NT2/D1 (cell line): ENCODE measurements at regions not wholly inside any gene's neighbourhood (a gene's known extent, or its start where the extent isn't known, plus 50 kb on each side); places are given as distances from the start of the nearest gene placed in this dataset.

Source experiments
- DNase-seq: peaks from one replicate; pipeline ENCODE4 v3.0.0-alpha.2; 2011; ENCODE audit warnings: low read depth, low spot score
- H3K27me3 ChIP-seq: 2 replicates; pipeline ENCODE4 v1.6.0; 2011; ENCODE audit warnings: mild to moderate bottlenecking; ENCODE audit not compliant: insufficient read length, insufficient read depth
- H3K36me3 ChIP-seq: 2 replicates; pipeline ENCODE4 v1.6.1; 2011; ENCODE audit warnings: mild to moderate bottlenecking, low read length, mixed read lengths; ENCODE audit not compliant: insufficient read depth, insufficient read length
- H3K4me1 ChIP-seq: 2 replicates; pipeline ENCODE4 v1.5.1; 2011; ENCODE audit not compliant: insufficient read depth, insufficient read length
- H3K4me3 ChIP-seq: 2 replicates; pipeline ENCODE4 v1.5.1; 2011; ENCODE audit warnings: low read depth; ENCODE audit not compliant: insufficient read length
- H3K9ac ChIP-seq: 2 replicates; pipeline ENCODE4 v1.6.0; 2011; ENCODE audit warnings: low read depth; ENCODE audit not compliant: insufficient read length
- H3K9me3 ChIP-seq: 2 replicates; pipeline ENCODE4 v1.5.1; 2011; ENCODE audit warnings: mild to moderate bottlenecking, low read length; ENCODE audit not compliant: insufficient read depth
- SUZ12 ChIP-seq: IDR thresholded peaks from 2 replicates; pipeline ENCODE4 v1.6.1; 2011; ENCODE audit not compliant: insufficient read length, insufficient read depth; ENCODE audit errors: extremely low read depth
- YY1 ChIP-seq: IDR thresholded peaks from 2 replicates; pipeline ENCODE4 v1.6.1; 2011; ENCODE audit not compliant: insufficient read length, insufficient read depth
- ZNF274 ChIP-seq: IDR thresholded peaks from 2 replicates; pipeline ENCODE4 v1.6.1; 2011; ENCODE audit warnings: mild to moderate bottlenecking, low read depth, low read length

DNA sequence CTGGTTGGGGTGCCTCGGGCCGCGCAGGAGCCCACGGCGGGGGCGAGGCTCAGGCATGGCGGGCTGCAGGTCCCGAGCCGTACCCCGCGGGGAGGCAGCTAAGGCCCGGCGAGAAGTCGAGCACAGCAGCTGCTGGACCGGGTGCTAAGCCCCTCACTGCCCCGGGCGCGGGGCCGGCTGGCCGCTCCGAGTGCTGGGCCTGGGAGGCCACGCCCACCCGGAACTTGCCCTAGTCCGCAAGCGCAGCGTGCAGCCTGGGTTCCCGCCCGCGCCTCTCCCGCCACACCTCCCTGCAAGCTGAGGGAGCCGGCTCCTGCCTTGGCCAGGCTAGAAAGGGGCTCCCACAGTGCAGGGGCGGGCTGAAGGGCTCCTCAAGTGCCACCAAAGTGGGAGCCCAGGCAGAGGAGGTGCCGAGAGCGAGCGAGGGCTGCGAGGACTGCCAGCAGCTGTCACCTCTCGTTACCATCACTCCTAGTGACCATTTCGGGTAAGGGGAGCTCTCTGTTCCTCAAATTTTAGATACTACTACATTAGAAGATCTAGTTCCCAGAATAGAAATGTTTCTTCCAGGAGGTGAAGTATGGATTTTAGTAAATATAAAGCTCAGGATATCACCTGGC, 417.0 kb upstream of the AGTR1 start:
- no peaks in the 10 kb centered on the region for H3K27me3 ChIP-seq
- DNase-seq = no peak
- no peak overlapping the region for H3K9ac ChIP-seq
- H3K9me3 ChIP-seq = no peaks in the 10 kb centered on the region
- H3K36me3 ChIP-seq = no peaks in the 10 kb centered on the region
- TF ChIP-seq ZNF274 (no peak), SUZ12 (no peak), YY1 (no peak)
- no peak overlapping the region for H3K4me3 ChIP-seq
- no peaks in the 10 kb centered on the region for H3K4me1 ChIP-seq

DNA sequence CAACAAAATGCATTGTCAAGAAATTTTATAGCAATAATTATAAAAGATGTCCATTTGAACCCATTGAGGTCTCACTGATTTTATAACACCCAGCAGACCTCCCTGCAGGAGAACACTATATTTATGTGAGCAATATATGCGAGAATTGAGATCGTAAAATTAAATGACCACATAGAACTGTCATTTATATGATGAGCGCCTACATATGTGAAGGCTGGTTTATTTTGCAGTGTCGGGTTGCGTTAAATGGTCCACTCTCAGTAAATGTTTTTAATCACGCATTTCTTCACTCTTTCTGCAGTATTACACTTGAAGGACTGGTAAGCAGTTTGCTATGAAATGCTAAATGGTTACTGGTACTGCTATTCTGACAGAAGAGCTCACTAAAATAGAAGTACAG, 408.5 kb upstream of the AGTR1 start:
- no peak for DNase-seq
- Histone ChIP-seq H3K4me3 (no peak overlapping the region), H3K9ac (no peak overlapping the region), H3K9me3 (no peaks in the 10 kb centered on the region), H3K36me3 (no peaks in the 10 kb centered on the region), H3K4me1 (no peaks in the 10 kb centered on the region), H3K27me3 (no peaks in the 10 kb centered on the region)
- no peak for TF ChIP-seq SUZ12
- no peak for TF ChIP-seq YY1

DNA sequence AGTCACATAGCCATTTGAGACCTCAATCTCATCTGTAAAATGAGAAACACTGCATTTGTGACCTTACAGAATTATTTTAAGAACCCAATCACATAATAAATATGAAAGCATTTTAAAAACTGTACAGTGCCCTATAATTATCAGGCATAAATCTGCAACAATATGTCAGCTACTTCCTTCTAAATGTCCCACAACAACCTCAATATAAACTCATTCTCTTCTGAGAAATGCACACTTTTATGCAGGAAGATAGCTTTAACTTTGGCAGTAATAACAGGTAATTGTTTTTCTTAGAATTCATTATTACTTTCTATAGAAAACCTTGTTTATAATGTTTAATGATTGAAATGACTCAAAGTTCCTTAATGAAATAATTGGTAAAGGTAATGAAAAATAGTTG, 400.7 kb upstream of the AGTR1 start:
- H3K9ac ChIP-seq = no peak overlapping the region

DNA sequence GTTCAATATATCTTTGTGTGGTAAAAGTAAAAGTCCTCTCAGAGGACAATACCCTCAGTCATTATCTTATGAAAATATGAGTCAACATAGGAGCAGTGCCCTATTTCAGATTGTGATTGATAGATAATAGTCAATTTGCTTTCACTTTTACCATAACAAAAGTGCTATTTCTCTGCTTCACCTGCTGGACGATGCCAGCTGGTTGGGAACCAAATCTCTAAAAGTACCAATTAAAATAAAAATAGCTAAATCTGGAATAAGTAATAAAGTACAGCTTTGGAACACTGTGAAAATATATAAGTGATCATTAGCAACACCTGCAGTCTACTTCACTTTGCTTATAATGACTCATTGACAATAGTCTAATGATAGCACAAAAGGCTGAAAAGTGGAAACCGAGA, 390.3 kb upstream of the AGTR1 start:
- Histone ChIP-seq H3K4me1 (no peaks in the 10 kb centered on the region), H3K9me3 (no peaks in the 10 kb centered on the region), H3K36me3 (no peaks in the 10 kb centered on the region), H3K4me3 (no peak overlapping the region), H3K27me3 (no peaks in the 10 kb centered on the region), H3K9ac (no peak overlapping the region)
- DNase-seq = no peak
- TF ChIP-seq SUZ12 (no peak), YY1 (no peak), ZNF274 (no peak)

More for the DNA sequence above, 400.7 kb upstream of the AGTR1 start:
- Histone ChIP-seq H3K4me1 (no peaks in the 10 kb centered on the region), H3K4me3 (no peak overlapping the region), H3K36me3 (no peaks in the 10 kb centered on the region), H3K27me3 (no peaks in the 10 kb centered on the region), H3K9me3 (no peaks in the 10 kb centered on the region)
- TF ChIP-seq ZNF274 = no peak
- no peak for TF ChIP-seq SUZ12
- DNase-seq = no peak

DNA sequence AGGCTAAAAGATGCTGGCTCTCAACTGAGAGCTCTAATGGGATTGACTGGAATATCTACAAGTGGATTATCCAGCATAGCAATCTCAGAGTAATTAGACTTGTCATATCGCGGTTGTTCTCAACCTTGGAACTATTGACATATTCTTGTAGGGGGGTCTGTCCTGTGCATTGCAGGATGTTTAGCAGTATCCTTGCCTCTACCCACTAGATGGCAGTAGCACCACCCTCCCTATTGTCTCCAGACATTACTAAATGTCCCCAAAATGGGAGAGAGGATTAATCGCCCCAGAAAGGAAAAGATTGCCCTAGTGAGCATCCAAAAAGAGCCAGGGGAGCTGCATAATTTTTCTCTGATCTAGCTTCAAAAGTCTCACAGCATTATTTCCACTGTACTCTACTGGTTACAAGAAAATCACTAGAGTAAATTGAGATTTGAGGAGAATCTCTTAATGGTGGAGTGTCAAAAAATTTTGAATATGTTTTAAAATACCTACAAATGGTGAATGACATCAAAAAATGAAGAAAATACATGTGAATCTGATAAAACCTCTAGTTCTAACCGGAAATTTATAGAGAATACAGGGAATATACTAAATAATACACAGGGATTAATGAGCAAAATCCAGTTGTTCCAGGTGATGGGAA, 388.2 kb upstream of the AGTR1 start:
- Histone ChIP-seq H3K4me1 (no peaks in the 10 kb centered on the region), H3K4me3 (no peak overlapping the region), H3K9me3 (no peaks in the 10 kb centered on the region), H3K27me3 (no peaks in the 10 kb centered on the region), H3K9ac (no peak overlapping the region), H3K36me3 (no peaks in the 10 kb centered on the region)
- DNase-seq = peak; percentile 55
- TF ChIP-seq SUZ12 (no peak), YY1 (no peak), ZNF274 (no peak)

DNA sequence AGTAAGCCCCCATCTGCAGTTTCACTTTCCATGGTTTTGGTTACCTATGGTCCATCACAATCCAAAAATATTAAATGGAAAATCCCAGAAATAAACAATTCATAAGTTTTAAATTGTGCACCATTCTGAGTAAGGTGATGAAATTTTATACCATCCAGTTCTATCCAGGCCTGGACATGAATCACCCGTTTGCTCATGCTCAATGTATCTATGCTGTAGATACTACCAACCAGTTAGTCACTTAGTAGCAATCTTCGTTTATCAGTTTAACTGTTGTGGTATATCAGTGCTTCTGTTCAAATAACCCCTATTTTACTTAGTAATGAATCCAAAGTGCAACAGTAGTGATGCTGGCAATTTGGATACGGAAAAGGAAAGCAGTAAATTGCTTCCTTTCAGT, 381.9 kb upstream of the AGTR1 start:
- H3K36me3 ChIP-seq = no peaks in the 10 kb centered on the region
- no peak overlapping the region for H3K4me3 ChIP-seq
- H3K27me3 ChIP-seq = no peaks in the 10 kb centered on the region
- no peaks in the 10 kb centered on the region for H3K4me1 ChIP-seq
- no peak for DNase-seq
- TF ChIP-seq YY1 (no peak), ZNF274 (no peak), SUZ12 (no peak)
- H3K9me3 ChIP-seq = no peaks in the 10 kb centered on the region
- H3K9ac ChIP-seq = no peak overlapping the region

DNA sequence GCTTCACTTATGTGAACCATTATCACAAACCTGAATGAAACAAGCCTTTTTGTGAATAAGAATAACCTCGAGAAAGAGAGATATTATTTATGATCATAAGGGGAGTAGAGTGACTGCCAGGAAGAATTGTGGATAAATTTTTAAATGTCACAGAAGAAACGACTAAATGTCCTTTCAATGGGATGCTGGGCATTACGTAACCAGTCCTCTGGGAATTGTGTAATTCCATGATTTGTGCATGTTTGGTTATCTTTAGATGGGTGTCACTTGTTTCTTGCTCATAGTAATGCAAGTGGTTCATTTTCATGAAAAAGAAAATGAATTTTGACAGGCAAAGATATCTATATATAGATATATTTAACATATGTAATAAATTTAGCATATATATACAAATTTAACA, 379.5 kb upstream of the AGTR1 start:
- no peak for DNase-seq
- no peak overlapping the region for H3K4me3 ChIP-seq
- no peaks in the 10 kb centered on the region for H3K9me3 ChIP-seq
- H3K36me3 ChIP-seq = no peaks in the 10 kb centered on the region
- H3K4me1 ChIP-seq = no peaks in the 10 kb centered on the region
- H3K27me3 ChIP-seq = no peaks in the 10 kb centered on the region
- no peak overlapping the region for H3K9ac ChIP-seq
- TF ChIP-seq ZNF274 = no peak
- no peak for TF ChIP-seq SUZ12
- no peak for TF ChIP-seq YY1
